MM.1S (cell line): ENCODE measurements at regions not wholly inside any gene's neighbourhood (a gene's known extent, or its start where the extent isn't known, plus 50 kb on each side); places are given as distances from the start of the nearest gene placed in this dataset.

ENCODE experiments used
- DNase-seq: peaks from one replicate; pipeline ENCODE4 v3.0.0-alpha.2; 2015
- H2AFZ ChIP-seq: fragments of 300-600 bp; sonication (generic); 2 replicates; pipeline ENCODE4 v1.6.0; 2016; ENCODE audit warnings: antibody characterized with exemption, low read length
- H3F3A ChIP-seq: fragments of 300-600 bp; sonication (generic); 2 replicates; pipeline ENCODE4 v1.6.1; 2016; ENCODE audit warnings: mild to moderate bottlenecking, antibody characterized with exemption, low read length, moderate library complexity, mixed read lengths; ENCODE audit not compliant: insufficient read depth
- H3K27ac ChIP-seq: fragments of 300-600 bp; sonication (generic); 2 replicates; pipeline ENCODE4 v1.5.1; 2016; ENCODE audit warnings: mild to moderate bottlenecking, low read length
- H3K27me3 ChIP-seq: fragments of 300-600 bp; sonication (generic); replicated peaks from 2 replicates; pipeline ENCODE4 v1.6.0; 2016; ENCODE audit warnings: low read length; ENCODE audit not compliant: insufficient read depth
- H3K36me3 ChIP-seq: fragments of 300-600 bp; sonication (generic); replicated peaks from 2 replicates; pipeline ENCODE4 v1.6.1; 2016; ENCODE audit warnings: mild to moderate bottlenecking, low read length, mixed read lengths; ENCODE audit not compliant: insufficient read depth
- H3K4me1 ChIP-seq: fragments of 300-600 bp; sonication (generic); 2 replicates; pipeline ENCODE4 v1.6.1; 2016; ENCODE audit warnings: low read length, mixed read lengths
- H3K4me2 ChIP-seq: fragments of 300-600 bp; sonication (generic); 2 replicates; pipeline ENCODE4 v1.6.0; 2016; ENCODE audit warnings: low read depth, low read length
- H3K4me3 ChIP-seq: fragments of 300-600 bp; sonication (generic); 2 replicates; pipeline ENCODE4 v1.5.1; 2016; ENCODE audit warnings: low read length, mixed read lengths
- H3K79me2 ChIP-seq: fragments of 300-600 bp; sonication (generic); 2 replicates; pipeline ENCODE4 v1.6.1; 2016; ENCODE audit warnings: mixed run types, low read length, mixed read lengths
- H3K9ac ChIP-seq: fragments of 300-600 bp; sonication (generic); 2 replicates; pipeline ENCODE4 v1.6.1; 2016; ENCODE audit warnings: low read length, mixed read lengths
- H3K9me2 ChIP-seq: fragments of 300-600 bp; sonication (generic); replicated peaks from 2 replicates; pipeline ENCODE4 v1.6.1; 2016; ENCODE audit warnings: mild to moderate bottlenecking, low read length, mixed read lengths; ENCODE audit not compliant: insufficient read depth
- H3K9me3 ChIP-seq: fragments of 300-600 bp; sonication (generic); replicated peaks from 2 replicates; pipeline ENCODE4 v1.6.1; 2016; ENCODE audit warnings: mild to moderate bottlenecking, low read length, mixed read lengths; ENCODE audit not compliant: insufficient read depth
- H4K20me1 ChIP-seq: fragments of 300-600 bp; sonication (generic); 2 replicates; pipeline ENCODE4 v1.6.1; 2016; ENCODE audit warnings: mild to moderate bottlenecking, low read length, moderate library complexity, mixed read lengths; ENCODE audit not compliant: insufficient read depth
- EZH2 ChIP-seq: fragments of 300-600 bp; sonication (generic); optimal IDR thresholded peaks from 2 replicates; pipeline ENCODE3; 2017; ENCODE audit warnings: low read depth, mild to moderate bottlenecking, antibody characterized with exemption, low read length, mixed read lengths
- EZH2phosphoT487 ChIP-seq: fragments of 300-600 bp; sonication (generic); IDR thresholded peaks from 2 replicates; pipeline ENCODE4 v1.6.1; 2018; ENCODE audit warnings: antibody characterized with exemption, low read length
- TF ChIP-seq, protein P1 (sequence below): fragments of 300-600 bp; sonication (generic); IDR thresholded peaks from 2 replicates; pipeline ENCODE4 v1.5.1; 2016; ENCODE audit warnings: antibody characterized with exemption, low read length, mixed read lengths

DNA sequence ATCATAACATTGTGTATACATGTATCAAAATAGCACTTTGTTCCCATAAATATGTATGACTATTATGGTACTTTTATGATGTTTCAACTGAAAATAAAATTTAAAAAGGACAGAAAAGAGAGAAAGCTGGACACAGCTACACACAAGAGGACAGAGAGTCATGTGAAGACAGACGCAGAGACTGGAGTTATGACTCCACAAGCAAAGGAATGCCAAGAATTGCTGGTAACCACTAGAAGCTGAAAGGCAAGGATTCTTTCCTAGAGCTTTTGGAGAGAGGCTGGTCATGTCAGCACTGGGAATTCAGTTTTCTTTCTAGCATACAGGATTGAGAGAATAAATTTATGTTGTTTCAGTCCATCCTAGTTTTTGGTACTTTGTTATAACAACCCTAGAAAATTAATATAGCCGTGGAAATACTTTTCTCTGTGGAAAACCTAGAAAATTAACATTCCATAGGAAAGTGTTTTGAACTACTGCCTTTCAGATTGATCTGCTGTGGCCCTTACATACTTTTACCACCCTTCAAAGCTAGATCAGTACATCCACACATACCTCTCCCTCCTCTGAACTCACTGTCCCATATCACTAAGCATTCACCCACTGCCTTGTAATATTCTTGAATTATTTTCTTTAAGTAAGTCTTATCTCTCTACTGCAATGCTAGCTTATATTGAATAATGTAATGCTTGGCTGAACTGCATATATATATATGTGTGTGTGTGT lies 575.3 kb downstream of the IPMK start:
- no peaks in the 10 kb centered on the region for H3K27me3 ChIP-seq
- no peak overlapping the region for H3K4me2 ChIP-seq
- H3K27ac ChIP-seq: no peak overlapping the region
- no peaks in the 10 kb centered on the region for H3K9me3 ChIP-seq
- no peak overlapping the region for H2AFZ ChIP-seq
- no peaks in the 10 kb centered on the region for H3K9me2 ChIP-seq
- no peaks in the 10 kb centered on the region for H3K36me3 ChIP-seq
- H3K4me1 ChIP-seq: no peaks in the 10 kb centered on the region
- TF ChIP-seq, protein P1, sequence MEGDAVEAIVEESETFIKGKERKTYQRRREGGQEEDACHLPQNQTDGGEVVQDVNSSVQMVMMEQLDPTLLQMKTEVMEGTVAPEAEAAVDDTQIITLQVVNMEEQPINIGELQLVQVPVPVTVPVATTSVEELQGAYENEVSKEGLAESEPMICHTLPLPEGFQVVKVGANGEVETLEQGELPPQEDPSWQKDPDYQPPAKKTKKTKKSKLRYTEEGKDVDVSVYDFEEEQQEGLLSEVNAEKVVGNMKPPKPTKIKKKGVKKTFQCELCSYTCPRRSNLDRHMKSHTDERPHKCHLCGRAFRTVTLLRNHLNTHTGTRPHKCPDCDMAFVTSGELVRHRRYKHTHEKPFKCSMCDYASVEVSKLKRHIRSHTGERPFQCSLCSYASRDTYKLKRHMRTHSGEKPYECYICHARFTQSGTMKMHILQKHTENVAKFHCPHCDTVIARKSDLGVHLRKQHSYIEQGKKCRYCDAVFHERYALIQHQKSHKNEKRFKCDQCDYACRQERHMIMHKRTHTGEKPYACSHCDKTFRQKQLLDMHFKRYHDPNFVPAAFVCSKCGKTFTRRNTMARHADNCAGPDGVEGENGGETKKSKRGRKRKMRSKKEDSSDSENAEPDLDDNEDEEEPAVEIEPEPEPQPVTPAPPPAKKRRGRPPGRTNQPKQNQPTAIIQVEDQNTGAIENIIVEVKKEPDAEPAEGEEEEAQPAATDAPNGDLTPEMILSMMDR: no peak
- no peak for TF ChIP-seq EZH2
- TF ChIP-seq EZH2phosphoT487: no peak
- no peak overlapping the region for H3K9ac ChIP-seq
- no peaks in the 10 kb centered on the region for H4K20me1 ChIP-seq
- H3K79me2 ChIP-seq: no peaks in the 10 kb centered on the region
- H3F3A ChIP-seq: no peaks in the 10 kb centered on the region
- no peak for DNase-seq
- no peak overlapping the region for H3K4me3 ChIP-seq

DNA sequence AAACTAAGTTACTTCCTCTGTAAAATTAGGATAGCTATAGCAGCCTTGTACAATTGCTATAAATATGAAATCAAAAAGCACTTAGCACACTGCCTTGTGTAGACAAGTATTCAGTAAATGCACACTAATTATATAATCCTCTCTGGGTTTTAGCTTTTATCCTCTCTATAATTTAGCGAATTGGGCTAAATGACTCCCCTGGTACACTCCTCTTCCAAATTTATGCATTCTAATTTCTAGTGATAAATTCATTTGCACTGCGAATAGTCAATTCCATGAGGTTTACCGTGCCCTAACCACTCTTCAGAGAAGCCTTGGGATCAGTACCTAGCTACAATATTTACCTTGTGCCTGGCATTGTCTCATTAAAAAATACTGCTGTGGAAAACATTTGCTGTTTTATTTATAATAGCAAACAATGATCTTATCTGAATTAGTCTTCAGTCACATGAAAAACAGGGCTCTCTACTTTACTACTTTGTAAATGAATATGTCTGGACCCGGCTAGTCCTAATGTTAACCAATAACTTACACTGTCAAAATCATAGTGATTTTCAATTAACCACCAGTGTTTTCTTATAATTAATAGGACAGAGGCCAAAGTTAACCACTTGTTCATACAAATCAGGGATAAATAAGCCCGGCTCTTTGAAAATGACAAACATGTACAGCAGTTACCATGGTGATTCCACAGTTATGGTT lies 577.9 kb downstream of the IPMK start:
- Histone ChIP-seq H4K20me1 (no peaks in the 10 kb centered on the region), H3K4me3 (no peak overlapping the region), H3K9me2 (no peaks in the 10 kb centered on the region), H2AFZ (no peak overlapping the region), H3K9ac (no peak overlapping the region), H3K79me2 (no peaks in the 10 kb centered on the region), H3K27me3 (no peaks in the 10 kb centered on the region), H3K4me1 (no peaks in the 10 kb centered on the region), H3K9me3 (no peaks in the 10 kb centered on the region), H3F3A (no peaks in the 10 kb centered on the region), H3K27ac (no peak overlapping the region), H3K4me2 (no peak overlapping the region), H3K36me3 (no peaks in the 10 kb centered on the region)
- TF ChIP-seq, protein P1: no peak
- no peak for TF ChIP-seq EZH2
- TF ChIP-seq EZH2phosphoT487: no peak
- no peak for DNase-seq

DNA sequence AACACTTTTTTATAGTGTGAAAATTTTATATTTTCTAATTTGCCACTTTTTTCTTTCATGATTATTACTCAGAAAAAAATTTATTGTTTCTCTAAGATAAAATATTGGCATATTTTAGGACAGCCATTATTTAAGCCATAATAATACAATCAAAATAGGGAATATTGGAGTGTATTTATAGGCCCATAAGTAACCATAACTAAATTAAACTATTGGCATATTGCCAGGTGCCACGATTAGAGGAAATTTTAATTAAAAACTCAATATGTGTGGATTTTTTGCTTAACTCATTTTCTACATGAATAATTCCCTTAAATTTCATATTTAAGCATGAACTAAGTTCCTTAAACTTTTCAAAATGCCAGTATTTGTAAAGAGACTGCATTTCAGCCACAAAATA lies 587.8 kb downstream of the IPMK start:
- TF ChIP-seq, protein P1: no peak
- TF ChIP-seq EZH2 (no peak), EZH2phosphoT487 (no peak)
- Histone ChIP-seq H3K27me3 (no peaks in the 10 kb centered on the region), H3K9me2 (no peaks in the 10 kb centered on the region), H3K9me3 (no peaks in the 10 kb centered on the region), H3K27ac (no peak overlapping the region), H3K4me3 (no peak overlapping the region), H3K79me2 (no peaks in the 10 kb centered on the region), H3F3A (no peaks in the 10 kb centered on the region), H3K36me3 (no peaks in the 10 kb centered on the region), H3K4me1 (no peaks in the 10 kb centered on the region), H2AFZ (no peak overlapping the region), H3K4me2 (no peak overlapping the region), H3K9ac (no peak overlapping the region), H4K20me1 (no peaks in the 10 kb centered on the region)
- DNase-seq: no peak
